AG04449 (cell line): ENCODE measurements at regions not wholly inside any gene's neighbourhood (a gene's known extent, or its start where the extent isn't known, plus 50 kb on each side); places are given as distances from the start of the nearest gene placed in this dataset.

ENCODE experiments used
- CTCF ChIA-PET: fragments of 350-600 bp; formaldehyde crosslinking; extraction: SDS; loops from one replicate; lab custom pipeline; 2021; ENCODE audit warnings: antibody characterized with exemption; lab: Yijun Ruan, JAX
- POLR2A ChIA-PET: fragments of 400-600, 350-600 bp; formaldehyde crosslinking; extraction: SDS; loops from one replicate; lab custom pipeline; 2020; ENCODE audit warnings: antibody characterized with exemption, inconsistent platforms; lab: Yijun Ruan, JAX
- DNase-seq: peaks from one replicate; pipeline ENCODE4 v3.0.0-alpha.2; 2010; ENCODE audit warnings: low read depth, low spot score
- H3K4me3 ChIP-seq: 2 replicates; pipeline ENCODE4 v1.5.1; 2011; ENCODE audit warnings: low read depth, mild to moderate bottlenecking, control low read depth, low read length
- TF ChIP-seq, protein P1 (sequence below): IDR thresholded peaks from one replicate; pipeline ENCODE4 v1.5.1; 2011; ENCODE audit warnings: mild to moderate bottlenecking, moderate library complexity, low read length, control low read depth, inconsistent platforms; ENCODE audit not compliant: insufficient read depth; ENCODE audit errors: missing control alignments

DNA sequence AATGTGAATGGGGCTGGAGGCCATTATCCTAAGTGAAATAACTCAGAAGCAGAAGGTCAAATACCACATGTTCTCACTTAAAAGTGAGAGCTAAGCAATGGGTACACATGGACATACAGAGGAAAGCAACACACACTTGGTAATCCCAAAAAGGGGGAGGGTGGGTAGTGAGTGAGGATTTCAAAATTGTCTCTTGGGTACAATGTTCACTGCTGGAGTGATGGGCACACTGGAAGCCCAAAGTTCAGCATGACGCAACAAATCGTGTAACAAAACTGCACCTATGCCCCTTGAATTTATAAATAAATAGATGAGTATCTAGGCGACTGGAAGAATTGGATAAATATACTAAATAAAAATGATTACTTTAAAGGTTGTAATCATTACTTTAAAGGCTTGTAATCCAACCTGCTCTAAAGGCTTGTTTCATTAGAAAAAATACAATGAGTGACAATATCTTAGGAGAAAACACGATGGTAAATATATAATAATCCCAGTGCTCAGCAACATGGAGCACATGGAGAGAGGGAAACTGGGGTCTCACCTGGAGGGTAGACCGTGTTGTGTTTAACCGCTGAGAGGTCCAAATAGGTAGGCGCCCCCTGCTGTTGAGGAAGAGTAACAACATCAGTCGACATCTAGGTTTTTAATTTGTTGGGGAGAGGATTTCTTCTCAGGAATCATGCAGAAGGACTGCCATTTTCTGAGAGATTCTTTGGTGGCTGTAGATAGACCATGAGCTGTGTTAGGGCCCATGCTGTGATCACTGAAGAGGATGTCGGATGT is 78.5 kb upstream of the ROBO1 start:
- ChIA-PET CTCF (no interaction called here), POLR2A (no interaction called here)
- TF ChIP-seq, protein P1, sequence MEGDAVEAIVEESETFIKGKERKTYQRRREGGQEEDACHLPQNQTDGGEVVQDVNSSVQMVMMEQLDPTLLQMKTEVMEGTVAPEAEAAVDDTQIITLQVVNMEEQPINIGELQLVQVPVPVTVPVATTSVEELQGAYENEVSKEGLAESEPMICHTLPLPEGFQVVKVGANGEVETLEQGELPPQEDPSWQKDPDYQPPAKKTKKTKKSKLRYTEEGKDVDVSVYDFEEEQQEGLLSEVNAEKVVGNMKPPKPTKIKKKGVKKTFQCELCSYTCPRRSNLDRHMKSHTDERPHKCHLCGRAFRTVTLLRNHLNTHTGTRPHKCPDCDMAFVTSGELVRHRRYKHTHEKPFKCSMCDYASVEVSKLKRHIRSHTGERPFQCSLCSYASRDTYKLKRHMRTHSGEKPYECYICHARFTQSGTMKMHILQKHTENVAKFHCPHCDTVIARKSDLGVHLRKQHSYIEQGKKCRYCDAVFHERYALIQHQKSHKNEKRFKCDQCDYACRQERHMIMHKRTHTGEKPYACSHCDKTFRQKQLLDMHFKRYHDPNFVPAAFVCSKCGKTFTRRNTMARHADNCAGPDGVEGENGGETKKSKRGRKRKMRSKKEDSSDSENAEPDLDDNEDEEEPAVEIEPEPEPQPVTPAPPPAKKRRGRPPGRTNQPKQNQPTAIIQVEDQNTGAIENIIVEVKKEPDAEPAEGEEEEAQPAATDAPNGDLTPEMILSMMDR, result no peak
- no peak overlapping the region for H3K4me3 ChIP-seq
- no peak for DNase-seq

DNA sequence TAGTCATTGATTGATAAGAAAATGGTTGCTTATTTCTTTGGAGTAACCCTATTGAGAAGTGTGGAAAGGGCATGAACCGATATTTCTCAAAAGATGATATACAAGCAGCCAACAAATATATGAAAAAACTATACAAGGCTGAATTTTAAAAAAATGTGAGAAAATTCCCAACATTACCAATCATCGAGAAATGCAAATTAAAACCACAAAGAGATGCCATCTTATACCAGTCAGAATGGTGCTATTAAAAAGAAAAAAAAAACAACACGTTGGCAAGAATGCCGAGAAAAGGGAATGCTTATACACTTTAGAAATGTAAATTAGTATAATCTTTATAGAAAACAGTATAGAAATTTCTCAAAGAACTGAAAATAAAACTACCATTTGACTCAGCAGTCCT is 77.7 kb upstream of the ROBO1 start:
- TF ChIP-seq, protein P1, result no peak
- ChIA-PET CTCF (no interaction called here), POLR2A (no interaction called here)
- no peak for DNase-seq
- H3K4me3 ChIP-seq, result no peak overlapping the region

DNA sequence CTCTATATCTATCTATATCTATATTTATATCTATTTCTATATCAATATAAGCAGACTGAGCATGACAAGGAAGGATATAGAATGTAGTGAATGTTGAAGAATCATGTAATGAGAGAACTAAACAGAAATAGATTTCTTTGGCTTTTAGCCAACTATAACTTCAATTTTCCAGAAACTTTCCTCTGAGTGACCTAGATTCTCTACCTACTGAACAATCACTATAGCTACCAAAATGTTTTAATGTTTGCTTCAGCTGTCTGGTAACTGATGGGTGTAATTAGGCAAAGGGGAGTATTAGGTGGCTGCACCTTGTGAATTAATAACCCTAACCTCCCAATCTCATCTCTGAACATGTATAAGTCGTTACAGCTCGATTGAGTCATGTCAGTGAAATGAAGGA is 76.4 kb upstream of the ROBO1 start:
- CTCF ChIA-PET, result no interaction called here

DNA sequence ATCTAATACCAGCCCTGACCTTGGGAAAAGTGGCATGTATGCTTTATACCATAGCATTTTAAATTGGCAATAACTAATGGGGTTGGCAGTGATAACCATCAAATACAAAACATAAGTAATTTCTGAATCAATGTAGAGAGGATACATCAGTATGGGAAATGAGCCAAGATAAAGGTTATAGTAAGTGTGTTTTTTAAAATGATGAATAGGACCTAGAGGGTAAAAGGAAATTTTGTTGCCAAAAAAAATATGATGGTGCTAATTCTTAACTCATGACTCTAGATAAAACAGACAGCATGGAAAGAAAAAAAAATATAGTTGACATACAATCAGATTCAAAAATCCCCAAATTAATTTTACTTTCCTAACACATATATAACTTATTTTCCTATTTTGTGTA is 75.4 kb upstream of the ROBO1 start:
- TF ChIP-seq, protein P1, result no peak
- DNase-seq, result no peak
- H3K4me3 ChIP-seq, result no peak overlapping the region
- ChIA-PET POLR2A (no interaction called here), CTCF (no interaction called here)

More for the DNA sequence above, 76.4 kb upstream of the ROBO1 start:
- POLR2A ChIA-PET, result no interaction called here
- no peak overlapping the region for H3K4me3 ChIP-seq
- no peak for DNase-seq
- TF ChIP-seq, protein P1, result no peak

DNA sequence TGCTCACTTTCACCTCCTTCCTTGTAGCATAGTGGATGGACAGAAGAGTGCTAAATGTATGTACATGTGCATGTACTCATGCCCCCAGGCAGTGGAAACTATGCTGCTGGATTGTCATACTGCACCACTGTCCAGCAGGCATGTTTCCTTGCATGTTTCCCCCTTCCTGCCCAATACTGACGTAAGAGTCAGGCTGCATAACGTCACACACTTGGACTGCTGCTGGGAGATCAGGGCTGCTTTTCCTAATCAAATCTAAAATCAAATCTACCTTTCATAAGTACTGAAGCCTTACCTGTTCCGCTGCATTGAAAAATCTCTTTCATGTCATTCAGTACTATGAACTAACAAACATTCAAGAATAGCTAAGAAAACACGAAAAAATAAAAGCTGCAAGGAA is 67.9 kb upstream of the ROBO1 start:
- TF ChIP-seq, protein P1, result no peak
- POLR2A ChIA-PET, result no interaction called here
- H3K4me3 ChIP-seq, result no peak overlapping the region
- no peak for DNase-seq
- CTCF ChIA-PET, result no interaction called here

DNA sequence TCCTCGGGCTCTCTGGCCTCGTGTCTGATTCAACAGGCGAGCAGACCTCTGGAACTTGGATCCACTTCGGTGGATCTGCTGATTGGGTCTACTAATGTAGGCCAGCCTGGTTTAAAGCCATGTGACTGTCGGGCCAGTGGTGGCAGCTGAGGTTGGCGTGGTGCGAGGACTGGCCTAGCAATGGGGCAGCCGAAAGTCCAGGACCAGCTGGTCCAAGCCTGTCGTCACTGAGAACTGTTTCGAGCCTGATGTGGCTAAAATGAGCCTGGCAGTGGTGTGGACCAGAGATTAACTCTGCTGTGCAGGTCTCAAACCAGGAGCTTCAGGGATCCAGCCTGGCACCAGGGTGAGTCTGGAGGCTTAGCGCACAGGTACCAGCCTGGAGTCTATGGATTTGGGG is 56.4 kb upstream of the ROBO1 start:
- no peak for DNase-seq
- CTCF ChIA-PET, result no interaction called here
- H3K4me3 ChIP-seq, result no peak overlapping the region
- TF ChIP-seq, protein P1, result no peak
- POLR2A ChIA-PET, result no interaction called here
